Stimulated activated naive CD4-positive, alpha-beta T cell (primary cell): ENCODE measurements at regions not wholly inside any gene's neighbourhood (a gene's known extent, or its start where the extent isn't known, plus 50 kb on each side); places are given as distances from the start of the nearest gene placed in this dataset.
"Not testable (repeated sequence)": the region's sequence is repeated elsewhere in the genome, so short reads cannot be mapped to it uniquely, and the experiment has no call there.

Experiments
- DNase-seq, 6 experiments: peaks; one replicate each; lab custom pipeline; 2025; lab: John Stamatoyannopoulos, UW

GRCh38 chr14:26655128-26655527 is 57.3 kb upstream of the NOVA1 start:
- DNase-seq: no peak

DNA sequence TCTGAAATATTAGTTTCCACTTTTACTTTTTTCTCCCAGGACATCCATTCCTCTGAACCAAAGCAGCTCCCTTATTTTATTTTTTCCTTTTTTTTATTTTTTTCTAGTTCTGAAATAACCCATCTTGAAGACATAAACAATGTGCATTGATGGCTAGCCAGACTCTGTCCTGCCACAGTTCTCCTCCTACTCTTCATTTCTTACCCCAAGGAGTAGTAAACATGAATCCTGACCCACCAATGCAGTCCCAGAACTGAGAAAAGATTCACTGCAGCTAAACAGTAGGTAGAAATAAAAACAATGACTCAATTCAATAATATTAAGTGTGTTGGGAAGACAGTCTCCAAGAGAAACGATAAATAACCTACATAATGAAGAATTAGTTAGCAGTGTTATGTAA is 65.7 kb upstream of the NOVA1 start:
- DNase-seq: no peak

DNA sequence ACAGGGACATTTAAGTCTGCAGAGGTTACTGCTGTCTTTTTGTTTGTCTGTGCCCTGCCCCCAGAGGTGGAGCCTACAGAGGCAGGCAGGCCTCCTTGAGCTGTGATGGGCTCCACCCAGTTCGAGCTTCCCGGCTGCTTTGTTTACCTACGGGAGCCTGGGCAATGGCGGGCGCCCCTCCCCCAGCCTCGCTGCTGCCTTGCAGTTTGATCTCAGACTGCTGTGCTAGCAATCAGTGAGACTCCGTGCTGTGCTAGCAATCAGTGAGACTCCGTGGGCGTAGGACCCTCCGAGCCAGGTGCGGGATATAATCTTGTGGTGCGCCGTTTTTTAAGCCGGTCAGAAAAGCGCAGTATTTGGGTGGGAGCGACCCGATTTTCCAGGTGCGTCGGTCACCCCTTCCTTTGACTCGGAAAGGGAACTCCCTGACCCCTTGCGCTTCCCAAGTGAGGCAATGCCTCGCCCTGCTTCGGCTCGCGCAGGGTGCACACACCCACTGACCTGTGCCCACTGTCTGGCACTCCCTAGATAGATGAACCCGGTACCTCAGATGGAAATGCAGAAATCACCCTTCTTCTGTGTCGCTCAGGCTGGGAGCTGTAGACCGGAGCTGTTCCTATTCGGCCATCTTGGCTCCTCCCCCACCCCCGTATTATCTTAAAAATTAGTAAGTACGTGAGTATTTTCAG is 81.0 kb upstream of the NOVA1 start:
- DNase-seq: not testable (repeated sequence)

GRCh38 chr14:26685401-26685800 is 87.6 kb upstream of the NOVA1 start:
- no peak for DNase-seq

GRCh38 chr14:26687301-26687837 is 89.5 kb upstream of the NOVA1 start:
- DNase-seq: no peak

DNA sequence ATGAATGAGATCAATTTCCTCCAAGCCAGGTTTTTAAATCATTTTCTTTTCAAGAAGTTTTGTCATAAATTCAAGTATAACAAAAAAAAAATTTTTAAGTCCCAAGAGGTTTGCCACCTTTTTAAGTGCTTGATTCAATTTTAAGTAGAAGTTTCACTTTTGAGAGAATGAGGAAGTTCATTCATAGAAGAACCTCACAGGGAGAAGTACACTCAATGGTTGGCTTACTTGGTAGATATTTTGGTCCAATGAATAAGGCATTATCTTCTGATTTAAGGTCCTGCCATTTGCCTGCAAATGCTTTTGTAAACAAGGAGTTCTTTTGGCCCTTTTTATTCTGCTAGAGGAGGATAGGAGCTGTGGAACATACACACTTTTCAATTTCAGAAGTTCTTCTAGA is 96.7 kb upstream of the NOVA1 start:
- no peak for DNase-seq

GRCh38 chr14:26702721-26703230 is 104.9 kb upstream of the NOVA1 start:
- DNase-seq: no peak

GRCh38 chr14:26703686-26704366 is 106.0 kb upstream of the NOVA1 start:
- no peak for DNase-seq

GRCh38 chr14:26707234-26707633 is 109.4 kb upstream of the NOVA1 start:
- no peak for DNase-seq

DNA sequence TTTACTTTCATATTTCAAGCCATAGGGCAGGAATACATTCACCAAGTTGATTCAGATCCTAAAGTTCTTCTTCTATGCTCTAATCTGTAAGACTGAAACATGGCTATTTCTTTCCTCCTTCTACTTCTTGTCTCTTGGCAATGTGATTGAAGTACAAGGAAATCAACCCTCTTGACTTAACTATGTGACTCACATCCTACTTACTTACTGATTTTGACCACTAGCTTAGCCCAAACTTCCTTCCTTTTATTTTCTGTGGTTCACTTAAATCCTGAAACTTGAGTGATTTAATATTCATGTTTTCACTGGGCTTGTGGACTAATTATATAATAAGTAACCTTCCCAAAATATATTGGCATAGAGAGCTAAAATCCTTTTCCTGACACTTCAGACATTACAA is 111.2 kb upstream of the NOVA1 start:
- no peak for DNase-seq

DNA sequence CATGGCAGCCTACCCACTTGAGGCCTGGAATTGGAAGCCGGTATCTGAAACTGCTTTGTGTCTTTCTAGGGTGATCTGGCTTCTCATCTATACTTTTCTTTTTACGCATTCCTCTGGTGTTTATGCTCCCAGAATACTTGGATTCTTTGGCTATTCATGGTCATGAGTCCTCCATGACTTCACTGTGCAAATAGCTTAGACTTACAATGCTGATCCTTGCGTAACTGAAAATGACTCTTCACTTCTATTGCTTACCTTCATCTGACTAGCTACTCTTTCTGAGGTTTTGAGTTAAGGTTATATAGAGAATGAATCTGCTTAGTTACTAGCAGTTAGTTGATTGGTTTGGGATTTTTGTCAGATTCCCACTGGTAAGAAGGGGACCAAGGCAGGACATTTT is 121.7 kb upstream of the NOVA1 start:
- DNase-seq: no peak

DNA sequence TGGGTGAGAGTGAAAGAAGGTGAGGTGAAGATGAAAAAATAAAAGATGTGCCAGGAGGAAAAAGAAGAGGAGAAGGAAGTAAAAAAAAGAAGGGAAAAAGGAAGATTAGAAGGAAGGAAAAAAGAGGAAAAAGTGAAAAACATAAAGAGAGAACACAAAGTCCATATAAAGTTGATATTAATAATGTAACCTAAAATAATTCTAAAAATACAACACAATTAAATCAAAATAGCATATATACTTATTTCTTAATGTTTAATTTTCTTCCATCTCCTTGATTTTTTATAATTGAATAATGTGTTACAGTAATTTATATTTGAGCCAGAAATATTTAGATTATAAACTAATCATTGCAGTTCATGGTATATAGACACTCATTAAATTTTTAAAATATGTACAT is 124.4 kb upstream of the NOVA1 start:
- no peak for DNase-seq

GRCh38 chr14:26729851-26730250 is 132.0 kb upstream of the NOVA1 start:
- no peak for DNase-seq

GRCh38 chr14:26730929-26731618 is 133.2 kb upstream of the NOVA1 start:
- DNase-seq: no peak

DNA sequence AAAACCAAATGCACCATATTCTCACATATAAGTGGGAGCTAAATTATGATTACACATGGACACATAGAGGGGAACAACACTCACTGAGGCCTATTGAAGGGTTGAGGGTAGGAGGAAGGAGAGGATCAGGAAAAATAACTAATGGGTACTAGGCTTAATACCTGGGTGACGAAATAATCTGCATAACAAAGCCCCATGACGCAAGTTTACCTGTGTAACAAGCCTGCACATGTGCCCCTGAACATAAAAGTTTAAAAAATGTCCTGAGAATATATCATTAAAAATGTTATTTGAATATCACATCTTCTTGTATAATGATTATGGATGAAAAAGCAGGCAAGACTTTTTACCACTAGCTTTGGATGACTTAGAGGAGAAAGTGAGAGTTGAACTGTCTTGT is 138.0 kb upstream of the NOVA1 start:
- DNase-seq: no peak

DNA sequence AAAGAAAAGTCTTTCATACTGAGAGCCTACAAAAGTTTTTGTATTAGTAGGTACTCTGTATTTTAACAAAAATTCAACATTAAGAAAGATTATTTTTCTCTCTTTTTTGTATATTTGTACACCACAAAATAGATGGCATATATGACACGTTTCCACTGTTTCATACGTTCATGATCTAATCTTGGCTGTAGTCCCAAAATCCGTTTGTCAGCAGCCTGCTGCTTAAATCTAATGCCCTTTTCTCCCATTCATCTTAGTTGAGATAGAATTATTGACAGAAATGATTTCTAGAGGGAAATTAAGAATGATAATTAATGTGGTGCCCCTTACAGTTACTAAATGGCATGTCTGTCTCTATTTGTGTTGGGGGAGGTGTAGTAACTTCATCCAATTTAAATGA is 140.7 kb upstream of the NOVA1 start:
- DNase-seq: no peak

- DNase-seq: no peak
These were observed 143.9 kb upstream of the NOVA1 start for GRCh38 chr14:26741711-26742212.

- DNase-seq: no peak
These were observed 145.5 kb upstream of the NOVA1 start for GRCh38 chr14:26743284-26743683.

- no peak for DNase-seq
These were observed 147.1 kb upstream of the NOVA1 start for GRCh38 chr14:26744903-26745302.

DNA sequence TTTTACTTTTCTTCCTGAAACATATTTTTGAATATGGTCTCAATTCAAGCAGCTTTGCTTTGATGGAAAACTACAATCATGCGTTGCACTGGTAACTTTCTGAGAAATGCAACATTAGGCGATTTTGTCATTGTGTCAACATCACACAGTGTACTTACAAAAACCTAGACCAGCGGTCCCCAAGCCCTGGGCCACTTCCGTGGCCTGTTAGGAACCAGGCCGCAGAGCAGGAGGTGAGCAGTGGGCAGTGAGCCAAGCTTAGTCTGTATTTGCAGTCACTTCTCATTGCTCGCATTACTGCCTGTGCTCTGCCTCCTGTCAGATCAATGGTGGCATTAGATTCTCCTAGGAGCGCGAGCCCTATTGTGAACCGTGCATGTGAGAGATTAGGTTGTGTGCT is 163.7 kb upstream of the NOVA1 start:
- no peak for DNase-seq

DNA sequence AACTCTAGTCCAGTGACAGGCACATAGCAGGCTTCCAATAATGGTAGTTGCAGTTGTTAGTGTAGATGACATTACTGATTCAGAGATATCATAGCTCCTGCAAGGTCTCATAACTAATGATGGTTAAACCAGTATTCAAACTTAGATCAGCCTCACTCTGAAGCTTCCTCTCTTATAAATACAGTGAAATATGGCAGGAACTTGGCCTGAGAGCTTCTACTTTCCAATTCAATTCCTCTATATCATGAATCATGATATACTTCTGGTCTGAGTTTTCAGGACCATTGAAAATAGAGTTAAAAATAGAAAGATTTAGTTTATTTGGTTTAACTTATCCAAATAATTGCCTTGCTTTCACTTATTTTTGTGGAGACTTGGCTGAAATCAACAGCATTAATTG is 167.5 kb upstream of the NOVA1 start:
- DNase-seq: no peak

GRCh38 chr14:26765768-26766520 is 168.1 kb upstream of the NOVA1 start:
- DNase-seq: no peak
